ENCODE measurements at regions not wholly inside any gene's neighbourhood (a gene's known extent, or its start where the extent isn't known, plus 50 kb on each side); places are given as distances from the start of the nearest gene placed in this dataset.

- H3K9me3 Mint-ChIP-seq = no peaks in the 10 kb centered on the region
- H3K27ac Mint-ChIP-seq = no peak overlapping the region
- H3K27me3 Mint-ChIP-seq (ENCODE audit: low read depth) = peaks cover 11% of the 10 kb centered on the region
- H3K4me1 Mint-ChIP-seq = no peaks in the 10 kb centered on the region
- no peaks in the 10 kb centered on the region for H3K36me3 Mint-ChIP-seq (ENCODE audit: low read depth)
- TF ChIP-seq CTCF (IDR thresholded peaks at IDR 0.05; ENCODE audit: unreplicated experiment in 3 of 3) = no peak
- H3K4me3 Mint-ChIP-seq = no peak overlapping the region
Measured at GRCh38 chr2:65786007-65786717, 353.8 kb upstream of the SPRED2 start.

- no peaks in the 10 kb centered on the region for H3K4me1 Mint-ChIP-seq
- H3K27ac Mint-ChIP-seq = no peak overlapping the region
- no peak for TF ChIP-seq CTCF (IDR thresholded peaks at IDR 0.05; ENCODE audit: unreplicated experiment in 3 of 3)
- H3K36me3 Mint-ChIP-seq (ENCODE audit: low read depth) = no peaks in the 10 kb centered on the region
- H3K27me3 Mint-ChIP-seq (ENCODE audit: low read depth) = peaks cover 5% of the 10 kb centered on the region
- no peak overlapping the region for H3K4me3 Mint-ChIP-seq
- H3K9me3 Mint-ChIP-seq = no peaks in the 10 kb centered on the region
Measured at GRCh38 chr2:65782996-65783650, 350.7 kb upstream of the SPRED2 start.

GRCh38 chr2:65782186-65782585, 349.8 kb upstream of the SPRED2 start:
- Mint-ChIP-seq H3K4me1 (no peaks in the 10 kb centered on the region), H3K27me3 (ENCODE audit: low read depth) (no peaks in the 10 kb centered on the region)
- no peak for TF ChIP-seq CTCF (IDR thresholded peaks at IDR 0.05; ENCODE audit: unreplicated experiment in 3 of 3)

GRCh38 chr2:65781756-65782155, 349.4 kb upstream of the SPRED2 start:
- H3K4me1 Mint-ChIP-seq = no peaks in the 10 kb centered on the region
- no peaks in the 10 kb centered on the region for H3K36me3 Mint-ChIP-seq (ENCODE audit: low read depth)
- no peaks in the 10 kb centered on the region for H3K27me3 Mint-ChIP-seq (ENCODE audit: low read depth)
- no peak for TF ChIP-seq CTCF (IDR thresholded peaks at IDR 0.05; ENCODE audit: unreplicated experiment in 3 of 3)
- H3K9me3 Mint-ChIP-seq = no peaks in the 10 kb centered on the region
- no peak overlapping the region for H3K27ac Mint-ChIP-seq
- no peak overlapping the region for H3K4me3 Mint-ChIP-seq

More at GRCh38 chr2:65782186-65782585, 349.8 kb upstream of the SPRED2 start:
- Mint-ChIP-seq H3K9me3 (no peaks in the 10 kb centered on the region), H3K27ac (no peak overlapping the region), H3K36me3 (ENCODE audit: low read depth) (no peaks in the 10 kb centered on the region), H3K4me3 (no peak overlapping the region)

GRCh38 chr2:65779021-65779420, 346.6 kb upstream of the SPRED2 start:
- TF ChIP-seq CTCF (IDR thresholded peaks at IDR 0.05; ENCODE audit: unreplicated experiment in 3 of 3) = no peak
- Mint-ChIP-seq H3K27me3 (ENCODE audit: low read depth) (no peaks in the 10 kb centered on the region), H3K9me3 (no peaks in the 10 kb centered on the region), H3K4me1 (peaks cover 14% of the 10 kb centered on the region), H3K27ac (no peak overlapping the region), H3K4me3 (no peak overlapping the region), H3K36me3 (ENCODE audit: low read depth) (no peaks in the 10 kb centered on the region)

GRCh38 chr2:65778137-65778536, 345.7 kb upstream of the SPRED2 start:
- H3K4me3 Mint-ChIP-seq = no peak overlapping the region
- H3K36me3 Mint-ChIP-seq (ENCODE audit: low read depth) = no peaks in the 10 kb centered on the region
- H3K4me1 Mint-ChIP-seq = peaks cover 14% of the 10 kb centered on the region
- no peaks in the 10 kb centered on the region for H3K9me3 Mint-ChIP-seq
- H3K27ac Mint-ChIP-seq = no peak overlapping the region
- TF ChIP-seq CTCF (IDR thresholded peaks at IDR 0.05; ENCODE audit: unreplicated experiment in 3 of 3) = no peak
- H3K27me3 Mint-ChIP-seq (ENCODE audit: low read depth) = no peaks in the 10 kb centered on the region

All from nephron (organoid).